ENCODE measurements at regions not wholly inside any gene's neighbourhood (a gene's known extent, or its start where the extent isn't known, plus 50 kb on each side); places are given as distances from the start of the nearest gene placed in this dataset.

DNA sequence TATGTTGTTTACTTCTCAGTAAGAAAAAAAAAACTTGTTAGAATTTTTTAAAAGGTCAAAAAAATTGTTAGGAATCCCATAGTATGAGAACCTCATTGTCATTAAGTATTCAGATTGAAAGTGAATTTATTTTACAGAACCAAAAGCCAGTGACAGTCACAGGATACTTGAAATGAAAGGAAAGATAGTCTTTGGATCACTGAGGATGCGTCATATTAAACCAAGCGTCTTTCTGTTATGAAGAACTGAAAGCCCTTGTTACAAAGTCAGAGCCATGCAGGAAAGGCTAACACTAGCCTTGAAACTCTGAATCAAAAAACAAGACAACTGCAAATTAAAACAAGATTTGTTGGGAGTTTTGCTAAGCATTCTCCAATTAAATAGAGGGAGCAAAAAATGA is 1348.0 kb upstream of the SLC10A2 start:
- no peak for DNase-seq (ENCODE audit: low read depth)

GRCh38 chr13:104411141-104411765 is 1345.0 kb upstream of the SLC10A2 start:
- DNase-seq (ENCODE audit: low read depth): no peak

GRCh38 chr13:104408733-104409132 is 1342.5 kb upstream of the SLC10A2 start:
- DNase-seq (ENCODE audit: low read depth): no peak

GRCh38 chr13:104404325-104404724 is 1338.1 kb upstream of the SLC10A2 start:
- DNase-seq (ENCODE audit: low read depth): no peak

GRCh38 chr13:104389691-104390090 is 1323.5 kb upstream of the SLC10A2 start:
- no peak for DNase-seq (ENCODE audit: low read depth)

DNA sequence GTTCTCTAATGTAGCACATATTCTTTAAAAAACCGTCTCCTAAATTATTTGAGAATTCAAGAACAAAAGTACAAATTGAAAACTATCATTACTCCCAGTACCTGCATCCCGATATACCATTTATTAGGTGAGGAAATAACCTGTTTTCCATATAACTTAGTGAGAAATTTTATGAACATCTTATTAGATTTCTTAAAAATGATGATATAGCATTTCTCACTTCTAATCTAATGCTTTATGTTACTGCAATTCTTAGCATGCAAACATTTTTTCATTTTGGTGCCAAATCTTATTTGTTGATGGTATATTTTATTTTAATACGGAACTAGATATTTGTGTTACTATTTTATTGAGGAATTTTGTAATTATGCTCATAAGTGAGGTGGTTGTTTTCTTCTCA is 1321.3 kb upstream of the SLC10A2 start:
- no peak for DNase-seq (ENCODE audit: low read depth)

DNA sequence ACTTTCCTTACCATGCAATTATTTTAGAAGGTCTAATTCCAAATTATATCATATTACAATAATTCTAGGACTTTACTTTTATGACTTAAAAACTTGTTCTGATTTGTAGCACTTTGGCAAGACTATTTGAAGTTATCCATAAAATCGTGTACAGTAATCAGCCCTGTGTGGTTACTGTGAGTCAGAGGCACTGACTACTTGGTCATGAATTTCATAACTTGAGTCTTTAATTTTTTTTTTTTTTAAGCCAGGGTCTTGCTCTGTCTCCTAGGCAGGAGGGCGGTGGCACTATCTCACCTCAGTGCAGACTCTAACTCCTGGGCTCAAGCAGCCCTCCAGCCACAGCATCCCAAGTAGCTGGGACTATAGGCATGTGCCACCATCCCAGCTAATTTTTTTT is 1319.2 kb upstream of the SLC10A2 start:
- DNase-seq (ENCODE audit: low read depth): no peak

GRCh38 chr13:104382951-104383350 is 1316.7 kb upstream of the SLC10A2 start:
- DNase-seq (ENCODE audit: low read depth): no peak

DNA sequence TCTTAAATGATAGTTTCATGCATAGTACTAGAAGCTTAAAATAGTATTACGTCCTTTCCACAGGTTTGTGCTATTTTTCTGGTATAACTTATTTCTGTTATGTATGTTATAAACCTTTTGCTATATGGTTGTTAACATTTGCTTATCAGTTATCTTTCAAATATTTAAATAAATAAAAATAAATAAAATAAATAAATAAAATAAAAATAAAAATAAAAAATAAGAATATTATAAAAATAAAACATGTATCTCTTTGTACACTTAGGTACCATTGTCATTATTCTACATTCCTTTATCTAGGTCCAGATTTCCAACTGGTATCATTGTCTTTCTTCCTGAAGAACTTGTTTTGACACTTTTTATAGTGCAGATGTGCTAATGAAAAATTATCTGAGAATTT is 1310.4 kb upstream of the SLC10A2 start:
- DNase-seq (ENCODE audit: low read depth): no peak

- no peak for DNase-seq (ENCODE audit: low read depth)
Measured at GRCh38 chr13:104375614-104376013, 1309.4 kb upstream of the SLC10A2 start.

- no peak for DNase-seq (ENCODE audit: low read depth)
Measured at GRCh38 chr13:104372095-104372655, 1306.0 kb upstream of the SLC10A2 start.

DNA sequence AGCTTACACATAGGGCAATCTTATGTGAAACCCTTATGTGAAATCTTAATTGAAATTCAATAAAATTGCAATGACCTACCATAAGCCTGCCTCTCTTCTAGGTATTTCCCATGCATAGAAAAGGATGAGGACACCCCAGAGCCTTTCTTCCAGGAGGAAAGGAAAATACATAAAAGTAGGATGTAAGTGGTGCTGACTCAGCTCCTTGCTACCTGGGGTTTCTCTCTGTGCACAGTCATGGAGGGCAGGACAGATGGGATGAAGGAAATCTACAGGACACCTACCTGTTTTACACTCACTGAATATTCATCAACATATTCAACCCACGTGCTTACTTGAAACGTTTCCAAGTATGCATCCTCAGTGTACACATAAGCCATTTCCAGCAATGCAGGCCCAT is 1299.2 kb upstream of the SLC10A2 start:
- DNase-seq (ENCODE audit: low read depth): no peak

DNA sequence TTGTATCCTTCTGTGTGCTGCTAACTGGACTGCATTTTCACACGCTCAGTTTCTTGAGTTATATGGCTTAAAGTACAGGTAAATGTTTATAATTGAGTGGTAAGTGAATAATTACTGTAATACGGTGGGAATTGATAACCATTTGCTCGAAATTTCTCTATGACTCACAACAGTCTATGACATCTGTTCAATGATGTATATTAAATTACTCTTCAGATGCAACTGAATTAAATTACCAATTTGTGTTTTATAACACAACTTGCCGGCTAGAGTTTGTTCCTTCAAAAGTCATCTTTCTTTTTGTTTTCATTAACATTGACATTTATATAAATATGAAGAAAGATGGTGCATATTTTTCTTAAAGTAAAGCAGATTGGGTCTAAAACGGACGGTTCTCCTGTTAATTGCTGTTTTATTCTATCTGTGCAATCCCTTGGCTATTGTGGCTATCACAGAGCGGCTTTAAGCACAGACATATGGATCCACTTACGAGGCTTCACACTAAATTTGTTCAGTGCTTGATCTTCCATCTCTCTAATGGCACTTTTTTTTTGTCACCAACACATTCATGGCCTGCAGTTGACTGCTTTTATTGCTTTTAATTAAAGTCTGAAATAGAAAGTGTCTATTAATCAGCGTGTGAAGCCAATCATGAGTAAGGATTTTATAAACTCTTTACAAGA is 1291.6 kb upstream of the SLC10A2 start:
- no peak for DNase-seq (ENCODE audit: low read depth)

DNA sequence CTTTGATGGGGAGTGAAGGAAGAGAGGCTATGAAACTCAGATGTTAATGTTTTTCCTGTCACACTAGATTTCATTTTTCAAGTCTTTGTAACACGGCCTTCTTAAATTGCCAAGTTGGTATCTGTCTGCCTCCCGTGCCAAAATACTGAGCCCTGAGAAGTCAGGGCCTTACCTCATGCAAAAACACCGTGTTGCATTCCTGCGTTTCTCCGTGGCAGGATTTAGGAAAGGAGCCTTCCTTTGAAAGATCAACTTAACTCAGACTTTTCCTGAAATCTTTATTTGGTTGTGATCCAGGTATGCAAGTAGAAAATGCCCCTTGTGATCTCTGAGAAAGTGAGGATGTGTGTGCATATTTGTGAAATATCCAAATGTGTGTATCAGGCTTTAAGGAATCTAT is 1291.0 kb upstream of the SLC10A2 start:
- no peak for DNase-seq (ENCODE audit: low read depth)

- DNase-seq (ENCODE audit: low read depth): no peak
Measured at GRCh38 chr13:104355041-104355670, 1288.9 kb upstream of the SLC10A2 start.

- no peak for DNase-seq (ENCODE audit: low read depth)
Measured at GRCh38 chr13:104327211-104327610, 1261.0 kb upstream of the SLC10A2 start.

DNA sequence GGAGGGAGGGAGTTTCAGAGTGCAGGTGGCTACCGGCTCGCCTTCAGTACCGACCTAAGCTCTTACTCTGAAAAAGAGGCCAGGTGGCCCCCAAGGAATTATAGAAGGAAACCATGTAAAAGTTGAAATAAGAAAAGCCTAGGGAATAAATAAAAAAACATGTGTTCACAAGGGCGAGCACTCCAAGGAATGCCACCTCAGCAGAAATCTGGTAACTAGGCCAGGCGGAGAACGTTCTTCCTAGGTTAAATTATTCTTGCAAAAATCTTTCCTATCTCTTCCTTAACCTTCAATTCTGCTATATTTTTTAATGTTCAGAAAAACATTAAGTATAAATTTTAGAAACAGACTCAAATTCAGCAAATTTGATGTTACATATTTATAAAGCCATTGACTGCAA is 1260.3 kb upstream of the SLC10A2 start:
- no peak for DNase-seq (ENCODE audit: low read depth)

GRCh38 chr13:104321756-104322155 is 1255.5 kb upstream of the SLC10A2 start:
- DNase-seq (ENCODE audit: low read depth): no peak

GRCh38 chr13:104320446-104320845 is 1254.2 kb upstream of the SLC10A2 start:
- DNase-seq (ENCODE audit: low read depth): no peak

DNA sequence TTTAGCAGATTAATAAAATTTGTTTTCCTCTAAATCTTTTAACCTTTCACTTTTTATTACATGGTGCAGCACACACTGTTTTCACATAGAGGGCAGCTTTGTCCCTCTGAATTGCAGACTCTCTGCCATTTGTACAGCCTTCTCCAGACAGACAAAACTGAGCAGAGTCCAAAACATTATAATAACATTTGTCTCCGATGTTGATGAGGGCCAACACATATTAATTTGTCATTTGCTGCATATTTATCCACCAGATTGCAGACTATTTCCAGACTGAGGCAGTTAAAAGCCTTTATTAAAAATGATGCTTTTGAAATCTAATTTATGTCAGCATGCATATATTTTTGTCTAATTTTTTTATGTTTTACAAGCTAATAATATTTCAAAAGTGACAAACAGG is 1251.9 kb upstream of the SLC10A2 start:
- no peak for DNase-seq (ENCODE audit: low read depth)

DNA sequence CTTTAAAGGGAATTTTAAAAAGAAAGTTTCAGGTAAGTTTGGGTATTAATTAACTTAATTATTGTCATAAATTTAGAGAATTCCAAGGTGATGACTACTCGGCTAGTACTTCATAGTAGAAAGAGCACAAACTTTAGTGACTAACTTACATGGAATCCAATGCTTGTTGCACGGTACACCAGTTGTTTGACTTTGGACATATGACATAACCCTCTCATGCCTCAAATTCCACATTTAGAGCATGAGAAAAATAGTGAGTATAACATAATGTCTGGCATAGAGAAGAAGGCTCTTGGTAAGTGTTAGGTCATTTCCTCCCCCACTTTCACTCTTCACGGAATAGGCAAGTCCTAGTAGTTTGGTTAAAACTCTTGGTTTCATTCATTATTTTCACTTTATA is 1249.4 kb upstream of the SLC10A2 start:
- no peak for DNase-seq (ENCODE audit: low read depth)

DNA sequence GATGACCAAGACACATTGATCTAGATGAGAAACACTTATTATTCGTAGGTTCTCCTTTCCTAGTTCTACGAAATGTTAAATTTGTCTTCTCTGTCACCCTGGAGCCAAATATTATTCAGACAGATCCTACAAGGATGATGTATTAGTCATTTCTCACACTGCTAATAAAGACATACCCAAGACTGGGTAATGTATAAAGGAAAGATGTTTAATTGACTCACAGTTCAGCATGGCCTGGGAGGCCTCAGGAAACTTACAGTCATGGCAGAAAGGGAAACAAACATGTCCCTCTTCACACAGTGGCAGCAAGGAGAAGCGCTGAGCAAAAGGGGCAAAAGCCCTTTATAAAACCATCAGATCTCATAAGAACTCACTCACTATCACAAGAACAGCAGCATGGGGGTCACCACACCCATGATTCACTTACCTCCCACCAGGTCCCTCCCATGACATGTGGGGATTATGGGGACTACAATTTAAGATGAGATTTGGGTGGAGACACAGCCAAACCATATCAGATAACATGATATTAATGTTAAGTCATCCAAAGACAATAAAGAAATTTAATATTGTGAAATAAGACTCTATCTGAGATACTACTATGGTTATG is 1248.8 kb upstream of the SLC10A2 start:
- no peak for DNase-seq (ENCODE audit: low read depth)

- no peak for DNase-seq (ENCODE audit: low read depth)
Measured at GRCh38 chr13:104314321-104314720, 1248.1 kb upstream of the SLC10A2 start.

Data from stimulated activated CD8-positive, alpha-beta memory T cell treated with anti-CD3 and anti-CD28 coated beads, Interleukin-4, amount 100 ng/mL, for 24 hours (primary cell).